ENCODE measurements at regions not wholly inside any gene's neighbourhood (a gene's known extent, or its start where the extent isn't known, plus 50 kb on each side); places are given as distances from the start of the nearest gene placed in this dataset.

- no peak for DNase-seq (ENCODE audit: low read depth in 2 of 2)
These were observed 713.3 kb upstream of the RGMB start for GRCh38 chr5:98060148-98060547.

DNA sequence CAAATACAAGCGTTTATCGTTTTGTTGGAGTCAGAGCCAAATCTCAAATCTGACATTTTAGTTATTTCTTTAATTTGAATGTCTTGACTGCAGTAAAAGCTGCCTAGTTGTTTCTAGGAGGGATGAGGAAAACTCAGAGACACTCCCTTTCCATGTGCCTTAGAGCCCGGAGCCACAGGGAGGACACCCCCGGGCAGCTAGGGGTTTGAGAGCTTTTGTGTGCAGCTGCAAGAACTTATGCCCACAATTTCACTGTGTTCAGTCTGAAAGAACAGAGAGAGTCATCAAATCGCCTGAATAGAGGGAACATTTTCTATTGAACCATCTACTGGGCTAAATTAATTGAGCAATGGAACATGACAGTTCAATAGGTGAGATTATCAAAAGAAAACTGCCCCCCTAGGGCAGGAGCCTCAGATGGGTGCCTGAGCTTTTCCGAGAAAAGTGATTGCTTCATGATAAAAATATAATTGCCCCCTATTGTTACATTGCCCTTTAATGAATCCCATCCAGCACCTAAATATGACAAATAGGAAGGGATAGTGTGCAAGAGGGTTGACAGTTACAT is 709.3 kb upstream of the RGMB start:
- no peak for DNase-seq (ENCODE audit: low read depth in 2 of 2)

DNA sequence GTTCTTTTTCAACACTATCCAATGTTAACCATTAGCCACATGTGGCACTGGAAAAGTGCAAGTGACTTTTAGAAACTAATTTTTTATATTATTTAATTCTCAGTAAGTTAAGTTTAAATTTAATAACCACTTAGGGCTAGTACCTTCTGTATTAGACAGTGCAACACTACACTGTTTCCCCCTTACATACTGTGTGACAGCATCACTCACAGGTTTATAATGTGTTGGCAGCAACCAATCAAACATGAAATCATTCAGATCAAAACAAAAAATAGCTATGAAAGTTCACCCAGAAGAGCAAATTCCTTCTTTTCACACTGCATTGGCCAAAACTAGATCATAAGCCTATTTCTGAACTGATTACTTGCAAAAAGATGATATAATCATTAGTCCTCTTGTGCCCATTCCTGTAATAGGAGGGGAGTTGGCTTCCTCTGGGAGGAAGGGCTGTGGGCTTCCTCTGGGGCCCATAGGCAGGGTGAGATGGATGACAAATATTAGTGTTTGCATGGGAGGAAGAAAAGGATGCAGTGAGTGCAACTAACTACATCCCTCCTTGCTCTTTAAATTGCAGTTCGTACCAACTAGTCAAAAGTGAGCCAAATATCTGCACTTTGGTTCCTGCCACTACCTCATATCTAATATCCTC is 708.1 kb upstream of the RGMB start:
- no peak for DNase-seq (ENCODE audit: low read depth in 2 of 2)

GRCh38 chr5:98066910-98067309 is 706.6 kb upstream of the RGMB start:
- no peak for DNase-seq (ENCODE audit: low read depth in 2 of 2)

DNA sequence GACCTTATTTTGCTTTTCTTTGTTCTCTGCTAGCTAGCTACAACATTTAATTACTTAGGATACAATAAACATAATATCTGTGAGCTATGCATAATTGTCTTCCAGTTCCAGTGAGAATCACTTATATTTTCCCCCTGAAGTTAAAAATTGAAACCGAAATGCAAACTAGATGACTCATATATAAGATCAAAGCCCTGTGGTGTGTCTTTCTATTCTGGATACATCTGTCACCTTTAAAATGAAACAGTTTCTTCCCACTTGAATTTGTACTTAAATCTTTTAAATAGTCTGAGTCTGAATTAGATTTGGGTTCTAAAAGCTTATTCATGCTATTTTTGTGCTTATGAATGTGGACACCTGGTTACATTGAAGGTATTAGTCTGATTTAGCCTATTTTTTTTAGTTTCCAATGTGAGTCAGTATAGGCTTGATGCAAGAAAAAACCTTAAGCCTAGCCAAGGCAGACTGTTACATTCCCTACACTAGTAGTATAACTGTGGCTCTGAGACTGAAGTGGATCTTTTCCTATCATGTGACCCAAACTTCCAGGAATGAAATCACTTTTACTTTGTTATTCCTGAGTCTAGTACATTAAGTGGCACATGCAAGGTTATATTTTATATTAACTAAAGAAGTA is 703.5 kb upstream of the RGMB start:
- no peak for DNase-seq (ENCODE audit: low read depth in 2 of 2)

GRCh38 chr5:98072921-98073320 is 700.5 kb upstream of the RGMB start:
- no peak for DNase-seq (ENCODE audit: low read depth in 2 of 2)

- DNase-seq (ENCODE audit: low read depth in 2 of 2) = no peak
These were observed 697.0 kb upstream of the RGMB start for GRCh38 chr5:98076501-98076900.

DNA sequence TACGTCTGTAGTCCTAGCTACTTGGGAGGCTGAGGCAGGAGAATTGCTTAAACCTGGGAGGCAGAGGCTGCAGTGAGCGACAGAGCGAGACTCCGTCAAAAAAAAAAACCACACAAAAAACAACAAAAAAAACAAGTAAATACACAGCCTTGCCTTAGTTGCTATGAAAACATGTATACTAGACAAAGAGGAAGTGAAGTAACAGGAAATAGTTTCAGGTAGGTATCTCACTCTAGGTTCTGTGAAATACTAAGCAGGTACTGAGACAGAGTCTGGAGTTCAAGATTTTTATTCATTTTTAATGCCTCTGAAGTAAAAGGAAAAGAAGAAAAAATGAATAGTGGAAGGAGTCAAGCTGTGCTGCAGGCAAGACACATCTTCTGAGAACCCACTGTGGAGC is 687.9 kb upstream of the RGMB start:
- DNase-seq (ENCODE audit: low read depth in 2 of 2) = no peak

GRCh38 chr5:98095072-98095471 is 678.4 kb upstream of the RGMB start:
- DNase-seq (ENCODE audit: low read depth in 2 of 2) = no peak

GRCh38 chr5:98096155-98096554 is 677.3 kb upstream of the RGMB start:
- DNase-seq (ENCODE audit: low read depth in 2 of 2) = no peak

- DNase-seq (ENCODE audit: low read depth in 2 of 2) = no peak
These were observed 673.9 kb upstream of the RGMB start for GRCh38 chr5:98099448-98100105.

DNA sequence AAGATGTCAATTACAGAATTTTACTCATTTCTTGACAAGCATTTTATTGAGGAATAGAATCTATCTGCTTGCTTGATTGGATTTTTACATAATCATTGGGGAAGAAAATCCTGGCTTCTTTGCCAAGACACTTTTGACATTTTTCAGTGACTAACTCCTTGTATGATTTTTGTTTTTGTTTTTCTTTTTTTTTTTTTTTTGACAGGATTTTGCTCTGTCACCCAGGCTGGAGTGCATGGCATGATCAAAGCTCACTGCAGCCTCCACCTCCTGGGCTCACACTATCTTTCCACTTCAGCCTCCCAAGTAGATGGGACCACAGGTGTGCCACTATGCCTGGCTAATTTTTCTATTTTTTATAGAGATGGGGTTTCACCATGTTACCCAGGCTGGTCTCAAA is 672.3 kb upstream of the RGMB start:
- no peak for DNase-seq (ENCODE audit: low read depth in 2 of 2)

GRCh38 chr5:98102936-98103335 is 670.5 kb upstream of the RGMB start:
- no peak for DNase-seq (ENCODE audit: low read depth in 2 of 2)

DNA sequence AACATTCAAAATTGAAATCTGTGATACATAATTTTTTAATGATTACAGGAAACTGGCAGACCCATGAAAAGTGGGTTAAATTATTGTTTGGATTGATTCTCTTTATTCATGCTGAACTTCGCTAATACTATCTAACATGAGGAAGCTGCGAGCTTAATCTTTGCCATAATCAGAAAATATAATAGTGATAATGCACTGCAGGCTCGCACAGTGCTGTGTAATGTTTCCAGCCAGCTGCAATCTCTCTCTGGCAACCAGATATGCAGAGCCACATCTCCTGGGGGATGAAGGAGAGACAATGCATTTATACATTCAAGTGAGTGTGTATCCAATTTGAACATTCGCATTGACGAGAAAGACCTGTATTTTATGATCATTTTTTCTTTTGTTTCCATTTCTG is 669.7 kb upstream of the RGMB start:
- DNase-seq (ENCODE audit: low read depth in 2 of 2) = no peak

- no peak for DNase-seq (ENCODE audit: low read depth in 2 of 2)
These were observed 668.8 kb upstream of the RGMB start for GRCh38 chr5:98104454-98105188.

DNA sequence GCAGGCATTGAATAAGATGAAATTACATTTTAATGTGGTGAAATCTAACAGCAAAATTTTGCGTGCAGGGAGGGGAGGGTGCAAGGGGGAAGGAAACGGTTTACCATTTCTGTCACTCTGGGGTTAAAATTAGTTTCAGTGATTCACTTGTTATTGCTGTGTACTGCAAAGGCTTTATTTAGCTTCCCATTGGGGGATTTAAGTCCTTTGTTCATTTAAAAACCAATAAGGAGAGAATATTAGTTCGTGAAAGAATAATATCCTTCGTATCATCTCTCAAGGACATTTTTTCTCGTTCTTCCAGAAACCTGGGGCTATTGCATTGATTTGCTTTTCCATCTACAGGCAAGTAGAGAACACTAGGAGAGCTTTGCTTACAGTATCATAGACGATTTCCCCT is 667.8 kb upstream of the RGMB start:
- no peak for DNase-seq (ENCODE audit: low read depth in 2 of 2)

DNA sequence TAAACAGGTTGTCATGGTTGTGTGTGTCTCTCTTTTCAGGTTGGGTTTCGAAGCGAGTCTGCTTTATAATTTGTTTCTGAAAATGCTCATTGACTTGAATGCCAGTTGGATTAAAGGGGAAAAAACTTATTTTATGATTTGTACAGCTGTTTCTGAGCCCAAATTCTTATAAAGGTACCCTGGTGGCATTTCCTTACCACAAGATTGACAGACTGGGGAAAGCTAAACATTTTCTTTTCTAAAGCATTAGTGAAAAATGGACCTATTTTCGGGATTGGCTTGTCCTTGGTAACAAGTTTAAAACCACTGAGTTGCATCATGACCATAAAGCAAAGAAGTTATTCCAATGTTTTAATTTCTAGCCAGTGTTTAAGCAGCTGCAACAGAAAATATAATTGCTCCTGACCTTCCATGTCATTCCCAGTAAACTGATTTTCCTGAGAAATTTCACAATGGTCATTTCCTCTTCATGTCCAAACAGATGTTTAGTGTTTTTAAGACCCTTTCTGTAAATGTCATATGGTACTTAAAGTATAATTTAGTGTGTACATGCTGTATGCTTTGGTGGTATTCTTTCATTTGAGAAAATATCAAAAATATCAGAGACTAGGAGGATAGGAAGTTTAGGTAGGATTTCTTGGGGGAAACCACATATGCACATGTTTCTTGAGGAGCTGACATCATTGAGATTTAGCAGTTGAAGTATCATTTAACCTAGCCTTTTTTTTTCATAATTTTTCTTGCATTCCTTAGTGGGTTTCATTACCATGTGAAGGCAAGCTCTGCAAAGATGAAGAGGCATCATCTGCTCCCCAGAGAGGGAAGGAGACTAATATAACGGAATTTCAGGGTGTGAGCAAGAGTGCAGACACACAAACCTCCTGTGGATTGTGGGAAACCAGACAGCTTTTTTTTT is 667.1 kb upstream of the RGMB start:
- DNase-seq (ENCODE audit: low read depth in 2 of 2) = no peak

- DNase-seq (ENCODE audit: low read depth in 2 of 2) = no peak
These were observed 665.0 kb upstream of the RGMB start for GRCh38 chr5:98108497-98108896.

DNA sequence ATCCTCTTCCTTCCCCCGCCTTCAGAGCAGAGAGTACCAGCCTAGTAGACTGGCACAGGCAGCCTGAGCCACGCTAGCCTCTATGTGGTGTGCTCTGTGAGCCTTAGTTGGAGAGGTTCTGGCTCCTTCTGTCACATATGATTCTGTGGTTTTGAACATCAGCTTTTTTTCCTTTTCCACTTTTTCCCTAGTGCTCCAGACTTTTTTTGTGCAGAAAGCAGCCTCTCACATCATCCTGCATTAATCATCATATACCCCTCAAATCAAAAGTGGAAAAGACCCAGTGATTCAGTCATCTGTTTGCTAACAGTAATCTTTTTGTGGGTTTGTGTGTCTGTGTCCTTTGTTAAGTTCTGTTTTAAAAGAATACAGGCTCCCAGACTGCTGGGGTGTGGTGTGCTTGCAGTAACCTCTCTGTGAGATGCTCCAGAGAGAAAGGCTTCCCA is 663.9 kb upstream of the RGMB start:
- DNase-seq (ENCODE audit: low read depth in 2 of 2) = no peak

DNA sequence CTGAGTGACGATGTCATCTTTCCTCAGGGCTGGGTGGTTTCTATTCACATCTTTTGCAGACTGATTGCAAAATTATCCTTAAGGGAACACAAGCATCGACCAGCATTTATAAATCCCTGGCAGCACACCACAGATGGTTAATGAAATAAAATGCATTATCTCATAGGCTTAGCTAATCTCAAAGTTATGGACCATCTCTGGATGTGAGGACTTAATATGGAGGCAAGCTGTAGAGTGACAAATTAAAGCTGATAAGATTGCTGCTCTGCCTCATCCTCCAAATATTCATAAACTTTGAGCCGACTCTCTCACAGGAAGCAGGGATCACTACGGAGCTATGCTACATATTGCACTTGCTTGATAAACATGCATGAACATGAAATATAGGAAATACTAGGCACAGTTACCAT is 663.2 kb upstream of the RGMB start:
- no peak for DNase-seq (ENCODE audit: low read depth in 2 of 2)

DNA sequence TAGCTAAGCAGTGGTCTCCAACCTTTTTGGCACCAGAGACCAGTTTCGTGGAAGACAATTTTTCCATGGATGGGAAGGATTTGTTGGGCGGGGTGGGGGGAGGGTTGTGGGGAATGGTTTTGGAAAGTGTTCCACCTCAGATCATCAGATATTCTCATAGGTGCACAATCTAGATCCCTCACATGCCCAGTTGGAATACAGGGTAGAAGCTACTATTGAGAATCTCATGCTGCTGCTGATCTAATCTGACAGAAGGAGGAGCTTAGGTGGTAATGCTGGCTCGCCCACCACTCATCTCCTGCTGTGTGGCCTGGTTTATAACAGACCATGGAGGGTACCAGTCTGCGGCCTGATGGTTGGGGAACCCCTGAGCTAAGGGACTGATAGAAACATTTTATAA is 662.7 kb upstream of the RGMB start:
- no peak for DNase-seq (ENCODE audit: low read depth in 2 of 2)

All from stimulated activated CD8-positive, alpha-beta memory T cell treated with anti-CD3 and anti-CD28 coated beads, Interleukin-2, amount 100 ng/mL, for 48 hours (primary cell).